Peyer's patch (tissue), 4 donors: ENCODE measurements at regions not wholly inside any gene's neighbourhood (a gene's known extent, or its start where the extent isn't known, plus 50 kb on each side); places are given as distances from the start of the nearest gene placed in this dataset.
A peak's percentile ranks its signal among the peaks of the same experiment; 100 is the strongest.

ENCODE experiments used
- DNase-seq, 3 donors: peaks; one replicate each; pipeline ENCODE4 v3.0.0-alpha.2; 2017 to 2019
- H3K27ac ChIP-seq, 4 donors: fragments of 200-600 bp; sonication (generic); one replicate each; pipeline ENCODE4 v1.5.1; 2016 to 2019
- H3K27me3 ChIP-seq, 2 donors: fragments of 200-600 bp; sonication (generic); one replicate each; pipeline ENCODE4 v1.5.1; 2019
- H3K36me3 ChIP-seq, 3 donors: fragments of 200-600 bp; sonication (generic); one replicate each; pipeline ENCODE4 v1.5.1; 2016 to 2019
- H3K4me1 ChIP-seq, 4 donors: fragments of 200-600 bp; sonication (generic); one replicate each; pipeline ENCODE4 v1.5.1; 2016 to 2019
- H3K4me3 ChIP-seq, 4 donors: fragments of 200-600 bp; sonication (generic); 1 replicate in 3 of 4; 2 replicates in 1 of 4; pipeline ENCODE4 v1.5.1; 2016 to 2019; ENCODE audit warnings: mild to moderate bottlenecking in 1 of 4
- H3K9me3 ChIP-seq, 4 donors: fragments of 200-600 bp; sonication (generic); one replicate each; pipeline ENCODE4 v1.5.1; 2016 to 2019; ENCODE audit warnings: mild to moderate bottlenecking in 1 of 4
- CTCF ChIP-seq, 6 experiments: fragments of 450-650 bp in 4 of 6; fragments of 200-600 bp in 2 of 6; sonication (generic) in 1 of 6; IDR thresholded peaks; one replicate each; pipeline ENCODE4 v1.5.1; 2017 to 2019; ENCODE audit warnings: antibody characterized with exemption in 6 of 6, mild to moderate bottlenecking in 3 of 6, moderate library complexity in 1 of 6
- POLR2A ChIP-seq, 2 donors: fragments of 450-650 bp; IDR thresholded peaks; one replicate each; pipeline ENCODE4 v1.5.1; 2017; ENCODE audit warnings: antibody characterized with exemption in 2 of 2, mild to moderate bottlenecking in 2 of 2, moderate library complexity in 2 of 2

GRCh38 chr18:22260208-22260820 lies 90.9 kb downstream of the GATA6 start:
- TF ChIP-seq POLR2A (IDR thresholded peaks at IDR 0.05), result no peak
- TF ChIP-seq CTCF (IDR thresholded peaks at IDR 0.05), result no peak
- DNase-seq, result no peak
- no peaks in the 10 kb centered on the region for H3K27me3 ChIP-seq

GRCh38 chr18:22257022-22257543 lies 87.7 kb downstream of the GATA6 start:
- H3K36me3 ChIP-seq, result no peaks in the 10 kb centered on the region
- no peaks in the 10 kb centered on the region for H3K9me3 ChIP-seq
- H3K27ac ChIP-seq, result no peak overlapping the region
- TF ChIP-seq CTCF (IDR thresholded peaks at IDR 0.05) (no peak), POLR2A (IDR thresholded peaks at IDR 0.05) (no peak)
- no peaks in the 10 kb centered on the region for H3K4me1 ChIP-seq
- H3K4me3 ChIP-seq, result no peak overlapping the region
- DNase-seq, result no peak
- no peaks in the 10 kb centered on the region for H3K27me3 ChIP-seq

More at GRCh38 chr18:22260208-22260820, 90.9 kb downstream of the GATA6 start:
- Histone ChIP-seq H3K4me1 (no peaks in the 10 kb centered on the region), H3K27ac (no peak overlapping the region), H3K36me3 (no peaks in the 10 kb centered on the region), H3K9me3 (no peaks in the 10 kb centered on the region), H3K4me3 (no peak overlapping the region)

DNA sequence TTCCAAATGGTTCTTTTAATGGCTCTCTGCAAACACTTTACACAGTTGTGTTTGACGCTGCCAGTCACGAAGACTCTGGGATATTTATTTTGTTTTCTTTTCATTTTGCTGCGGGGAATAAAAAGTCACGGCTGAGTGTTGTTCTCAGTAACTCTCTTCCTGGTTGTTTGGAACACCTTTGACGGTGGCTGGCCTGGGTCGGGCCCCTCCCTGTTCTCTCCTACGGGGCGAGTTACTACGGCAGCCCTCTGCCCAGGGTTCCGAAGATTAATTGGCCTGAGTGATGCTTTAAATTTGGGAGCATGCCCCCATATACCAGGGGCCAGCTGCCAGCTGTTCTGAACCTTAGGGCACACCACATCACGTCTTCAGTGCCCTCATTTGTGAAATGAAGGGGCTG lies 84.7 kb downstream of the GATA6 start:
- no peak for TF ChIP-seq CTCF (IDR thresholded peaks at IDR 0.05)
- TF ChIP-seq POLR2A (IDR thresholded peaks at IDR 0.05), result no peak
- Histone ChIP-seq H3K27me3 (no peaks in the 10 kb centered on the region), H3K27ac (no peak overlapping the region), H3K4me3 (no peak overlapping the region), H3K4me1 (no peaks in the 10 kb centered on the region), H3K9me3 (no peaks in the 10 kb centered on the region), H3K36me3 (no peaks in the 10 kb centered on the region)
- DNase-seq, result peak in 1 of 3 donors; percentile 56

DNA sequence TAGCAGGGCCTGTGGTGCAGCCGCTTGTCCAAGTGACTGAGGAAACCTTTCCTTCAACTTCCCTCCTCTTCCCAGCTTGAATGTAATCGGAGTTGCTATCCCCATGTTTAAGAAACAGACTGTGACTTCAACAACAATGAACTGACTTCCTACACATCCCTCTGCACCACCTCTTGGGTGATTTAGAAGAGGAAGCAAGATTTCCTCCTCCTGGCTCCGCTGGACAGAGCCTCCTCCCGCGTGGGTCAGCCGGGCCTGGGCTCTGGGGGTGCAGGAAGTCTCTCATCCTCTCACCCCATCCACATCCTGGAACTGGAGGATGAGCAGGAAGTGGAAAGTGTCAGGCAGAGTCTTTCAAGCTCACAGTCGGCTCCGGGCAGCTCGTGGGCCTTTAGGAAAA lies 84.3 kb downstream of the GATA6 start:
- H3K4me3 ChIP-seq, result no peak overlapping the region
- no peaks in the 10 kb centered on the region for H3K4me1 ChIP-seq
- TF ChIP-seq CTCF (IDR thresholded peaks at IDR 0.05) (no peak), POLR2A (IDR thresholded peaks at IDR 0.05) (no peak)
- no peak overlapping the region for H3K27ac ChIP-seq
- H3K27me3 ChIP-seq, result no peaks in the 10 kb centered on the region
- no peaks in the 10 kb centered on the region for H3K36me3 ChIP-seq
- no peaks in the 10 kb centered on the region for H3K9me3 ChIP-seq
- no peak for DNase-seq

GRCh38 chr18:22253156-22253555 lies 83.8 kb downstream of the GATA6 start:
- Histone ChIP-seq H3K27ac (no peak overlapping the region), H3K9me3 (no peaks in the 10 kb centered on the region), H3K4me1 (no peaks in the 10 kb centered on the region), H3K4me3 (no peak overlapping the region), H3K27me3 (no peaks in the 10 kb centered on the region), H3K36me3 (no peaks in the 10 kb centered on the region)
- DNase-seq, result no peak
- TF ChIP-seq POLR2A (IDR thresholded peaks at IDR 0.05) (no peak), CTCF (IDR thresholded peaks at IDR 0.05) (no peak)
